ENCODE measurements at regions not wholly inside any gene's neighbourhood (a gene's known extent, or its start where the extent isn't known, plus 50 kb on each side); places are given as distances from the start of the nearest gene placed in this dataset.

GRCh38 chr2:220442012-220442411 lies 814.6 kb downstream of the SLC4A3 start:
- Histone ChIP-seq H3K4me1 (replicated peaks in 1 of 2; ENCODE audit: control insufficient read depth in 2 of 2, insufficient read depth in 2 of 2, low read length in 2 of 2) (no peaks in the 10 kb centered on the region), H3K27ac (ENCODE audit: extremely low read depth, low read depth, low read length) (no peak overlapping the region), H2AFZ (ENCODE audit: low read depth, low read length) (no peak overlapping the region), H3K4me3 (no peak overlapping the region), H4K20me1 (replicated peaks; ENCODE audit: control insufficient read depth, insufficient read depth, low read length) (no peaks in the 10 kb centered on the region), H3K36me3 (ENCODE audit: control insufficient read depth, insufficient read depth, low read length) (no peaks in the 10 kb centered on the region), H3K9me1 (ENCODE audit: control insufficient read depth, insufficient read depth, low read length) (no peaks in the 10 kb centered on the region), H3K9ac (ENCODE audit: insufficient read depth in 1 of 2, low read depth in 2 of 2, low read length in 2 of 2) (no peak overlapping the region), H3K27me3 (ENCODE audit: control insufficient read depth in 2 of 2, insufficient read depth in 2 of 2, low read length in 2 of 2) (no peaks in the 10 kb centered on the region), H3K9me3 (replicated peaks; ENCODE audit: control insufficient read depth, insufficient read depth, low read depth, low read length) (no peaks in the 10 kb centered on the region), H3K4me2 (ENCODE audit: insufficient read depth, low read length) (no peak overlapping the region), H3K79me2 (ENCODE audit: control insufficient read depth, insufficient read depth, low read length) (no peaks in the 10 kb centered on the region)
- in situ Hi-C loops (cut with MboI) (no loop called here), intact Hi-C loops (cut with micrococcal nuclease) (no loop called here)
- DNase-seq (ENCODE audit: extremely low read depth in 1 of 4, low spot score in 3 of 4) (no peak), ATAC-seq (no peak), FAIRE-seq (no peak)
- 4% methylated on average over 3 of the region's 3 CpGs for WGBS (ENCODE audit: insufficient coverage, low coverage, missing lambda C conversion rate)
- ChIA-PET CTCF (ENCODE audit: low intra/inter-chr PET ratio) (no interaction called here), POLR2A (no interaction called here)
- BruUV-seq (replicated peaks) = no TSS peak
- TF ChIP-seq KHSRP (IDR thresholded peaks at IDR 0.05) = no peak
- no peak for TF ChIP-seq HOXB6 (CRISPR knock-in tag; IDR thresholded peaks at IDR 0.05; ENCODE audit: borderline replicate concordance)
- TF ChIP-seq, protein P1, sequence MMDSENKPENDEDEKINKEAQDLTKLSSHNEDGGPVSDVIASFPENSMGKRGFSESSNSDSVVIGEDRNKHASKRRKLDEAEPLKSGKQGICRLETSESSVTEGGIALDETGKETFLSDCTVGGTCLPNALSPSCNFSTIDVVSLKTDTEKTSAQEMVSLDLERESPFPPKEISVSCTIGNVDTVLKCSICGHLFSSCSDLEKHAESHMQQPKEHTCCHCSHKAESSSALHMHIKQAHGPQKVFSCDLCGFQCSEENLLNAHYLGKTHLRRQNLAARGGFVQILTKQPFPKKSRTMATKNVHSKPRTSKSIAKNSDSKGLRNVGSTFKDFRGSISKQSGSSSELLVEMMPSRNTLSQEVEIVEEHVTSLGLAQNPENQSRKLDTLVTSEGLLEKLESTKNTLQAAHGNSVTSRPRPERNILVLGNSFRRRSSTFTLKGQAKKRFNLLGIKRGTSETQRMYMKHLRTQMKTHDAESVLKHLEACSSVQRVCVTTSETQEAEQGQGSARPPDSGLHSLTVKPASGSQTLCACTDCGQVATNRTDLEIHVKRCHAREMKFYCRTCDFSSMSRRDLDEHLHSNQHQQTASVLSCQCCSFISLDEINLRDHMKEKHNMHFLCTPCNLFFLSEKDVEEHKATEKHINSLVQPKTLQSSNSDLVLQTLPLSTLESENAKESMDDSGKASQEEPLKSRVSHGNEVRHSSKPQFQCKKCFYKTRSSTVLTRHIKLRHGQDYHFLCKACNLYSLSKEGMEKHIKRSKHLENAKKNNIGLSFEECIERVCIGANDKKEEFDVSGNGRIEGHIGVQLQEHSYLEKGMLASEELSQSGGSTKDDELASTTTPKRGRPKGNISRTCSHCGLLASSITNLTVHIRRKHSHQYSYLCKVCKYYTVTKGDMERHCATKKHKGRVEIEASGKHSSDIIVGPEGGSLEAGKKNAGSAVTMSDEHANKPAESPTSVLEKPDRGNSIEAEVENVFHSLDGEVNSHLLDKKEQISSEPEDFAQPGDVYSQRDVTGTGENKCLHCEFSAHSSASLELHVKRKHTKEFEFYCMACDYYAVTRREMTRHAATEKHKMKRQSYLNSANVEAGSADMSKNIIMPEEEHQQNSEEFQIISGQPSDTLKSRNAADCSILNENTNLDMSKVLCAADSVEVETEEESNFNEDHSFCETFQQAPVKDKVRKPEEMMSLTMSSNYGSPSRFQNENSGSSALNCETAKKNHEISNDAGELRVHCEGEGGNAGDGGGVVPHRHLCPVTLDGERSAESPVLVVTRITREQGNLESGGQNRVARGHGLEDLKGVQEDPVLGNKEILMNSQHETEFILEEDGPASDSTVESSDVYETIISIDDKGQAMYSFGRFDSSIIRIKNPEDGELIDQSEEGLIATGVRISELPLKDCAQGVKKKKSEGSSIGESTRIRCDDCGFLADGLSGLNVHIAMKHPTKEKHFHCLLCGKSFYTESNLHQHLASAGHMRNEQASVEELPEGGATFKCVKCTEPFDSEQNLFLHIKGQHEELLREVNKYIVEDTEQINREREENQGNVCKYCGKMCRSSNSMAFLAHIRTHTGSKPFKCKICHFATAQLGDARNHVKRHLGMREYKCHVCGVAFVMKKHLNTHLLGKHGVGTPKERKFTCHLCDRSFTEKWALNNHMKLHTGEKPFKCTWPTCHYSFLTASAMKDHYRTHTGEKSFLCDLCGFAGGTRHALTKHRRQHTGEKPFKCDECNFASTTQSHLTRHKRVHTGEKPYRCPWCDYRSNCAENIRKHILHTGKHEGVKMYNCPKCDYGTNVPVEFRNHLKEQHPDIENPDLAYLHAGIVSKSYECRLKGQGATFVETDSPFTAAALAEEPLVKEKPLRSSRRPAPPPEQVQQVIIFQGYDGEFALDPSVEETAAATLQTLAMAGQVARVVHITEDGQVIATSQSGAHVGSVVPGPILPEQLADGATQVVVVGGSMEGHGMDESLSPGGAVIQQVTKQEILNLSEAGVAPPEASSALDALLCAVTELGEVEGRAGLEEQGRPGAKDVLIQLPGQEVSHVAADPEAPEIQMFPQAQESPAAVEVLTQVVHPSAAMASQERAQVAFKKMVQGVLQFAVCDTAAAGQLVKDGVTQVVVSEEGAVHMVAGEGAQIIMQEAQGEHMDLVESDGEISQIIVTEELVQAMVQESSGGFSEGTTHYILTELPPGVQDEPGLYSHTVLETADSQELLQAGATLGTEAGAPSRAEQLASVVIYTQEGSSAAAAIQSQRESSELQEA (IDR thresholded peaks at IDR 0.05; ENCODE audit: low read depth) = no peak
- TF ChIP-seq KLF16 (IDR thresholded peaks at IDR 0.05) = no peak
- TF ChIP-seq SREBF1 (IDR thresholded peaks at IDR 0.05; ENCODE audit: borderline replicate concordance, low read depth, low read length) = no peak
- no peak for TF ChIP-seq HMBOX1 (IDR thresholded peaks at IDR 0.05)
- no peak for TF ChIP-seq MTA1 (IDR thresholded peaks at IDR 0.05; ENCODE audit: borderline replicate concordance)
- no peak for TF ChIP-seq EZH2 (IDR thresholded peaks at IDR 0.05; ENCODE audit: borderline replicate concordance, low read depth, low read length)
- no peak for TF ChIP-seq KDM4B (IDR thresholded peaks at IDR 0.05; ENCODE audit: borderline replicate concordance in 2 of 2, low read depth in 1 of 2)
- TF ChIP-seq ESRRB (CRISPR knock-in tag; IDR thresholded peaks at IDR 0.05; ENCODE audit: borderline replicate concordance) = no peak
- no peak for TF ChIP-seq GATA2 (CRISPR knock-in tag; IDR thresholded peaks at IDR 0.05)
- TF ChIP-seq ZZZ3 (IDR thresholded peaks at IDR 0.05) = no peak
- no peak for TF ChIP-seq ETS2 (tag; IDR thresholded peaks at IDR 0.05; ENCODE audit: borderline replicate concordance, poor library complexity, severe bottlenecking)

Measured in K562 (cell line).